ENCODE measurements at regions not wholly inside any gene's neighbourhood (a gene's known extent, or its start where the extent isn't known, plus 50 kb on each side); places are given as distances from the start of the nearest gene placed in this dataset.

DNA sequence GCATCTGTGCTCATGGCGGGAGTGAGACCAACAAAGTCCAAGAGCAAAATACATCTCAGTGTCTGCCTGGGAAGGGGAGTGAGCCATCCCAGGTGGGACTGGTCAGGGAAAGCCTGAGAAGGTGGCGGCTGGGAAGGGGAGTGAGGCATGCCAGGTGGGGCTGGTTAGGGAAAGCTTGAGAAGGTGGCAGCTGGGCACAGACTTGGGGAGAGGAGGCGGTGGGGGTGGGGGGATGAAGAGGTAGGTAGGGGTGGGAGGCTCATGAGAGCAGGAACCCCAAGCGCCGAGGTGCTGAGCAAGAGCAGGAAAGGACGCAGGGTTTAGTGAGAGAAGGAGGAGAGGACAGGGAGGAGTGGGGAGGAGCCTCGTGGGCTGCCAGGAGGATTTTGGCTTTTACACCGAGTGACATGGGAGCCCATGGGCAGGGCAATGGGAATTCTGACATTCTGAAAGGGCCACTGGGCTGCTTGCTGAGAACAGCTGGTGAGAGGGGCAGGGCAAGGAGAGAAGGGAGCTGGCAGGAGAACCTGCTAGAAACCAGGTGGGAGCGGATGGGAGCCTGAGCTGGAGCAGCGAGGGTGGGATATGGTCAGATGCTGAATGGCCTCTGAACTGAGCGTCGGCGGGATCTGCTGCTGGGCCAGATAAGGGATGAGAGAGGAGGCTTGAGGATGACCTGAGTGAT, 256.1 kb upstream of the RPL38 start:
- H3K9ac ChIP-seq (ENCODE audit: low read length), result no peak overlapping the region
- no peak overlapping the region for H3K27ac Mint-ChIP-seq
- peaks cover 0 to 16% (median 7%) of the 10 kb centered on the region in 4 experiments for H3K27me3 ChIP-seq (replicated peaks in 1 of 4; ENCODE audit: control extremely low read depth in 1 of 4, control insufficient read depth in 3 of 4, insufficient read depth in 4 of 4, low read length in 3 of 4)
- ChIA-PET POLR2A (no interaction called here), CTCF (no interaction called here)
- no peak overlapping the region for H3K4me2 ChIP-seq (replicated peaks; ENCODE audit: low read depth, low read length, poor library complexity, severe bottlenecking)
- no peak for DNase-seq
- no peaks in the 10 kb centered on the region for H3K79me2 ChIP-seq (ENCODE audit: control insufficient read depth, insufficient read depth, low read length)
- peaks cover 0 to 13% (median 0%) of the 10 kb centered on the region in 3 donors for H3K9me3 ChIP-seq (ENCODE audit: control extremely low read depth in 1 of 3, control insufficient read depth in 2 of 3, insufficient read depth in 1 of 3, low read length in 2 of 3)
- peaks cover 4% of the 10 kb centered on the region for H3K4me1 Mint-ChIP-seq
- TF ChIP-seq, protein P1, sequence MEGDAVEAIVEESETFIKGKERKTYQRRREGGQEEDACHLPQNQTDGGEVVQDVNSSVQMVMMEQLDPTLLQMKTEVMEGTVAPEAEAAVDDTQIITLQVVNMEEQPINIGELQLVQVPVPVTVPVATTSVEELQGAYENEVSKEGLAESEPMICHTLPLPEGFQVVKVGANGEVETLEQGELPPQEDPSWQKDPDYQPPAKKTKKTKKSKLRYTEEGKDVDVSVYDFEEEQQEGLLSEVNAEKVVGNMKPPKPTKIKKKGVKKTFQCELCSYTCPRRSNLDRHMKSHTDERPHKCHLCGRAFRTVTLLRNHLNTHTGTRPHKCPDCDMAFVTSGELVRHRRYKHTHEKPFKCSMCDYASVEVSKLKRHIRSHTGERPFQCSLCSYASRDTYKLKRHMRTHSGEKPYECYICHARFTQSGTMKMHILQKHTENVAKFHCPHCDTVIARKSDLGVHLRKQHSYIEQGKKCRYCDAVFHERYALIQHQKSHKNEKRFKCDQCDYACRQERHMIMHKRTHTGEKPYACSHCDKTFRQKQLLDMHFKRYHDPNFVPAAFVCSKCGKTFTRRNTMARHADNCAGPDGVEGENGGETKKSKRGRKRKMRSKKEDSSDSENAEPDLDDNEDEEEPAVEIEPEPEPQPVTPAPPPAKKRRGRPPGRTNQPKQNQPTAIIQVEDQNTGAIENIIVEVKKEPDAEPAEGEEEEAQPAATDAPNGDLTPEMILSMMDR (IDR thresholded peaks at IDR 0.05), result no peak
- no peak for TF ChIP-seq EZH2 (IDR thresholded peaks at IDR 0.05; ENCODE audit: borderline replicate concordance, insufficient read depth, low read depth, low read length, poor library complexity, severe bottlenecking)
- no peak for ATAC-seq (ENCODE audit: low read depth)
- H3K9me3 Mint-ChIP-seq (ENCODE audit: insufficient read depth), result no peaks in the 10 kb centered on the region
- no peak overlapping the region for H3K4me3 ChIP-seq (ENCODE audit: control extremely low read depth in 1 of 5, extremely low read depth in 1 of 5, insufficient read depth in 1 of 5, low read depth in 2 of 5, low read length in 4 of 5)
- intact Hi-C loops (cut with micrococcal nuclease), result no loop called here
- peaks cover 5 to 6% of the 10 kb centered on the region in 2 donors for H3K4me1 ChIP-seq (ENCODE audit: control insufficient read depth in 2 of 2, insufficient read depth in 2 of 2, low read length in 2 of 2)
- no peaks in the 10 kb centered on the region for H4K20me1 ChIP-seq (ENCODE audit: control insufficient read depth, insufficient read depth, low read length, poor library complexity, severe bottlenecking)
- no peak overlapping the region for H3K4me3 Mint-ChIP-seq
- WGBS (ENCODE audit: insufficient coverage), result 96% methylated on average over 12 of the region's 13 CpGs
- no peak overlapping the region for H2AFZ ChIP-seq (ENCODE audit: insufficient read depth, low read depth, low read length, poor library complexity, severe bottlenecking)
- H3K27ac ChIP-seq (ENCODE audit: low read length in 2 of 2), result no peak overlapping the region
- H3K36me3 ChIP-seq (replicated peaks in 1 of 2; ENCODE audit: control extremely low read depth in 1 of 2, control insufficient read depth in 1 of 2, extremely low read depth in 1 of 2, insufficient read depth in 2 of 2, low read length in 1 of 2), result no peaks in the 10 kb centered on the region
- peaks cover 29% of the 10 kb centered on the region for H3K27me3 Mint-ChIP-seq

DNA sequence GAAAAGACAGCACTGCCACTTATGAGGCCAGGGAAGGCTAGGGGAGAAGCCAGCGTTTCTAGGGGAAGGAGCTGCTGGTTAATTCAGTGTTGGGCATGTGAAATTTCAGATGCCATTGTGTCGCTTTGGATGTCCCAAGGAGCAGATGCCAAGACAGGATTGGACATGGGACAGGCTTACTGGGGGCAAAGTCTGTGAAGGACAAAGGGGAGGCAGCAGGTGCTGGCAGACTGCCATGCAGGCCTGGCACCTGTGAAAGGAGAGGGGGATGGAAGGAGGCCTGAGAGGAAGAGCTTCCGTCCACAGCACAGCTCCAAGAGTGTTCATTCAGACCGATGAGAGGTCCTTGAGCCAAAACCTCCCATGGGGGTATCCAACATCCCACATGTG, 255.5 kb upstream of the RPL38 start:
- ChIA-PET CTCF (interaction anchor here (1.4 kb wide), 1 partner anchor 10 kb away, joined by 3 read pairs; no protein-coding TSS in a partner anchor), POLR2A (no interaction called here)
- peaks cover 0 to 13% (median 0%) of the 10 kb centered on the region in 3 donors for H3K9me3 ChIP-seq (ENCODE audit: control extremely low read depth in 1 of 3, control insufficient read depth in 2 of 3, insufficient read depth in 1 of 3, low read length in 2 of 3)
- no peak overlapping the region for H3K4me3 ChIP-seq (ENCODE audit: control extremely low read depth in 1 of 5, extremely low read depth in 1 of 5, insufficient read depth in 1 of 5, low read depth in 2 of 5, low read length in 4 of 5)
- no peak overlapping the region for H2AFZ ChIP-seq (ENCODE audit: insufficient read depth, low read depth, low read length, poor library complexity, severe bottlenecking)
- H3K79me2 ChIP-seq (ENCODE audit: control insufficient read depth, insufficient read depth, low read length), result no peaks in the 10 kb centered on the region
- peaks cover 4% of the 10 kb centered on the region for H3K4me1 Mint-ChIP-seq
- WGBS (ENCODE audit: insufficient coverage), result 94% methylated on average over 4 of the region's 4 CpGs
- peaks cover 0 to 21% (median 8%) of the 10 kb centered on the region in 4 experiments for H3K27me3 ChIP-seq (replicated peaks in 1 of 4; ENCODE audit: control extremely low read depth in 1 of 4, control insufficient read depth in 3 of 4, insufficient read depth in 4 of 4, low read length in 3 of 4)
- H3K4me3 Mint-ChIP-seq, result no peak overlapping the region
- intact Hi-C loops (cut with micrococcal nuclease), result no loop called here
- H4K20me1 ChIP-seq (ENCODE audit: control insufficient read depth, insufficient read depth, low read length, poor library complexity, severe bottlenecking), result no peaks in the 10 kb centered on the region
- H3K27me3 Mint-ChIP-seq, result peaks cover 29% of the 10 kb centered on the region
- H3K4me2 ChIP-seq (replicated peaks; ENCODE audit: low read depth, low read length, poor library complexity, severe bottlenecking), result no peak overlapping the region
- H3K9me3 Mint-ChIP-seq (ENCODE audit: insufficient read depth), result no peaks in the 10 kb centered on the region
- H3K9ac ChIP-seq (ENCODE audit: low read length), result no peak overlapping the region
- H3K27ac ChIP-seq (ENCODE audit: low read length in 2 of 2), result no peak overlapping the region
- no peak for DNase-seq
- no peaks in the 10 kb centered on the region for H3K36me3 ChIP-seq (replicated peaks in 1 of 2; ENCODE audit: control extremely low read depth in 1 of 2, control insufficient read depth in 1 of 2, extremely low read depth in 1 of 2, insufficient read depth in 2 of 2, low read length in 1 of 2)
- no peak for ATAC-seq (ENCODE audit: low read depth)
- no peak overlapping the region for H3K27ac Mint-ChIP-seq
- TF ChIP-seq, protein P1 (IDR thresholded peaks at IDR 0.05), result no peak
- no peak for TF ChIP-seq EZH2 (IDR thresholded peaks at IDR 0.05; ENCODE audit: borderline replicate concordance, insufficient read depth, low read depth, low read length, poor library complexity, severe bottlenecking)
- H3K4me1 ChIP-seq (ENCODE audit: control insufficient read depth in 2 of 2, insufficient read depth in 2 of 2, low read length in 2 of 2), result peaks cover 9 to 11% of the 10 kb centered on the region in 2 donors

Measured in B cell (primary cell).